ENCODE measurements at regions not wholly inside any gene's neighbourhood (a gene's known extent, or its start where the extent isn't known, plus 50 kb on each side); places are given as distances from the start of the nearest gene placed in this dataset.

DNA sequence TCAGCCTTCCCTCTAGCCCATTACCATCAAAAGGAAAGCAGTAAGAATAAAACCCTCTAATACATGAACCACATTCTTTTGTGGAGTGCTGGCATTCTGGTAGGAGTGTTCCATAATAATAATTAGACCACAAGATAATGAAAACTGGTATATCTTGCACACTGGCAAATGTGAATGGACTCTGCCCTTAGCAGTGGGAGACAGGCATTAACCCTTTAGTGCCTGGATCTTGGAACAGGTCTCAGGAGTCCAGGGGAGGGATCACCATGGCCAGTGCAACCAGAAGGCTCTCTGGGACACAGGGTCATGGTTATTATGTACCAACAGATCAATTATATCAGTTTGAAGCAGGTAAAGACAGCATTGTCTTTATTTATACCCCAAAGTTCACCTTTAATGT, 387.5 kb upstream of the TMPO start:
- TF ChIP-seq, protein P1, sequence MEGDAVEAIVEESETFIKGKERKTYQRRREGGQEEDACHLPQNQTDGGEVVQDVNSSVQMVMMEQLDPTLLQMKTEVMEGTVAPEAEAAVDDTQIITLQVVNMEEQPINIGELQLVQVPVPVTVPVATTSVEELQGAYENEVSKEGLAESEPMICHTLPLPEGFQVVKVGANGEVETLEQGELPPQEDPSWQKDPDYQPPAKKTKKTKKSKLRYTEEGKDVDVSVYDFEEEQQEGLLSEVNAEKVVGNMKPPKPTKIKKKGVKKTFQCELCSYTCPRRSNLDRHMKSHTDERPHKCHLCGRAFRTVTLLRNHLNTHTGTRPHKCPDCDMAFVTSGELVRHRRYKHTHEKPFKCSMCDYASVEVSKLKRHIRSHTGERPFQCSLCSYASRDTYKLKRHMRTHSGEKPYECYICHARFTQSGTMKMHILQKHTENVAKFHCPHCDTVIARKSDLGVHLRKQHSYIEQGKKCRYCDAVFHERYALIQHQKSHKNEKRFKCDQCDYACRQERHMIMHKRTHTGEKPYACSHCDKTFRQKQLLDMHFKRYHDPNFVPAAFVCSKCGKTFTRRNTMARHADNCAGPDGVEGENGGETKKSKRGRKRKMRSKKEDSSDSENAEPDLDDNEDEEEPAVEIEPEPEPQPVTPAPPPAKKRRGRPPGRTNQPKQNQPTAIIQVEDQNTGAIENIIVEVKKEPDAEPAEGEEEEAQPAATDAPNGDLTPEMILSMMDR (optimal IDR thresholded peaks at IDR 0.05 in 1 of 3, IDR thresholded peaks at IDR 0.05 in 1 of 3, conservative IDR thresholded peaks at IDR 0.05 in 1 of 3; ENCODE audit: extremely low read depth in 1 of 3, insufficient read depth in 2 of 3, low read length in 3 of 3): no peak
- no peak for TF ChIP-seq EZH2 (IDR thresholded peaks at IDR 0.05; ENCODE audit: low read length)

Measured in keratinocyte (primary cell).